H9 (cell line): ENCODE measurements at regions not wholly inside any gene's neighbourhood (a gene's known extent, or its start where the extent isn't known, plus 50 kb on each side); places are given as distances from the start of the nearest gene placed in this dataset.

Source experiments
- DNase-seq: peaks from one replicate; pipeline ENCODE4 v3.0.0-alpha.2; 2017
- H2AFZ ChIP-seq: one replicate; pipeline ENCODE4 v1.6.1; 2013; ENCODE audit warnings: mild to moderate bottlenecking, low read length, control low read depth, moderate library complexity
- H2AK5ac ChIP-seq: 2 replicates; pipeline ENCODE4 v1.6.1; 2013; ENCODE audit warnings: low read length, control low read depth, mixed read lengths; ENCODE audit not compliant: insufficient read length
- H2BK120ac ChIP-seq: one replicate; pipeline ENCODE4 v1.6.1; 2013; ENCODE audit warnings: low read depth, mild to moderate bottlenecking, low read length, control low read depth, inconsistent platforms; ENCODE audit not compliant: poor library complexity, severe bottlenecking
- H2BK12ac ChIP-seq: 2 replicates; pipeline ENCODE4 v1.6.1; 2013; ENCODE audit warnings: low read length, control low read depth, mixed read lengths, low read depth; ENCODE audit not compliant: insufficient read length
- H2BK15ac ChIP-seq: 2 replicates; pipeline ENCODE4 v1.6.1; 2013; ENCODE audit warnings: low read depth, low read length, control low read depth
- H2BK20ac ChIP-seq: one replicate; pipeline ENCODE4 v1.6.1; 2013; ENCODE audit warnings: low read depth, mild to moderate bottlenecking, low read length, control low read depth, inconsistent platforms; ENCODE audit not compliant: poor library complexity, severe bottlenecking
- H2BK5ac ChIP-seq: 2 replicates; pipeline ENCODE4 v1.6.1; 2013; ENCODE audit warnings: low read length, control low read depth, mixed read lengths; ENCODE audit not compliant: insufficient read length
- H3K14ac ChIP-seq: 2 replicates; pipeline ENCODE4 v1.6.1; 2013; ENCODE audit warnings: low read length, control low read depth; ENCODE audit not compliant: insufficient read depth
- H3K18ac ChIP-seq: 2 replicates; pipeline ENCODE4 v1.6.1; 2013; ENCODE audit warnings: low read depth, mild to moderate bottlenecking, mixed read lengths, low read length, control low read depth; ENCODE audit not compliant: insufficient read length
- H3K23ac ChIP-seq: 2 replicates; pipeline ENCODE4 v1.6.1; 2013; ENCODE audit warnings: low read length, control low read depth, mixed read lengths, low read depth; ENCODE audit not compliant: insufficient read length
- H3K23me2 ChIP-seq: 2 replicates; pipeline ENCODE4 v1.6.1; 2013; ENCODE audit warnings: low read depth, mild to moderate bottlenecking, mixed read lengths, low read length, control low read depth; ENCODE audit not compliant: insufficient read length, poor library complexity, severe bottlenecking
- H3K27ac ChIP-seq: 2 replicates; pipeline ENCODE4 v1.5.1; 2013; ENCODE audit warnings: low read length, control low read depth, mixed read lengths, low read depth; ENCODE audit not compliant: insufficient read length
- H3K27me3 ChIP-seq: 2 replicates; pipeline ENCODE4 v1.6.1; 2013; ENCODE audit warnings: low read length, control low read depth, inconsistent platforms; ENCODE audit not compliant: insufficient read depth
- H3K4ac ChIP-seq: 2 replicates; pipeline ENCODE4 v1.6.1; 2013; ENCODE audit warnings: low read depth, mild to moderate bottlenecking, control low read depth, inconsistent platforms, low read length, moderate library complexity
- H3K4me1 ChIP-seq: 2 replicates; pipeline ENCODE4 v1.6.1; 2013; ENCODE audit warnings: low read length, control low read depth, inconsistent platforms; ENCODE audit not compliant: insufficient read depth
- H3K4me2 ChIP-seq: 2 replicates; pipeline ENCODE4 v1.6.1; 2013; ENCODE audit warnings: low read length, control low read depth, mixed read lengths; ENCODE audit not compliant: insufficient read length, insufficient read depth
- H3K56ac ChIP-seq: 2 replicates; pipeline ENCODE4 v1.6.1; 2013; ENCODE audit warnings: low read depth, mild to moderate bottlenecking, mixed read lengths, low read length, control low read depth; ENCODE audit not compliant: insufficient read length
- H3K79me1 ChIP-seq: 2 replicates; pipeline ENCODE4 v1.6.1; 2013; ENCODE audit warnings: low read depth, mild to moderate bottlenecking, moderate library complexity, low read length, control low read depth, inconsistent platforms; ENCODE audit not compliant: insufficient read depth, poor library complexity, severe bottlenecking
- H3K79me2 ChIP-seq: 2 replicates; pipeline ENCODE4 v1.6.1; 2013; ENCODE audit warnings: low read length, control low read depth, inconsistent platforms; ENCODE audit not compliant: insufficient read depth
- H3K9ac ChIP-seq: 2 replicates; pipeline ENCODE4 v1.6.1; 2013; ENCODE audit warnings: low read length, control low read depth, mixed read lengths; ENCODE audit not compliant: insufficient read length; ENCODE audit errors: extremely low read depth
- H3K9me3 ChIP-seq: one replicate; pipeline ENCODE4 v1.6.1; 2013; ENCODE audit warnings: low read depth, low read length, inconsistent platforms; ENCODE audit not compliant: control insufficient read depth
- H3T11ph ChIP-seq: one replicate; pipeline ENCODE4 v1.6.1; 2013; ENCODE audit warnings: mild to moderate bottlenecking, low read length, control low read depth, inconsistent platforms
- H4K20me1 ChIP-seq: one replicate; pipeline ENCODE4 v1.6.1; 2013; ENCODE audit not compliant: control insufficient read depth, insufficient read length, insufficient read depth
- H4K5ac ChIP-seq: 2 replicates; pipeline ENCODE4 v1.6.1; 2013; ENCODE audit warnings: low read depth, mild to moderate bottlenecking, mixed read lengths, low read length, control low read depth; ENCODE audit not compliant: insufficient read length
- H4K8ac ChIP-seq: replicated peaks from 2 replicates; pipeline ENCODE4 v1.6.1; 2013; ENCODE audit warnings: low read length, control low read depth, mixed read lengths, low read depth; ENCODE audit not compliant: insufficient read length
- H4K91ac ChIP-seq: 2 replicates; pipeline ENCODE4 v1.6.1; 2013; ENCODE audit warnings: low read depth, mild to moderate bottlenecking, moderate library complexity, mixed read lengths, low read length, control low read depth; ENCODE audit not compliant: insufficient read length
- H3K27ac Mint-ChIP-seq, 3 experiments: 2 replicates in 2 of 3; 3 replicates in 1 of 3; pipeline ENCODE4 v1.8.0; 2020 to 2021; ENCODE audit warnings: mixed read lengths in 3 of 3, mild to moderate bottlenecking in 1 of 3, moderate library complexity in 1 of 3
- H3K27me3 Mint-ChIP-seq: 2 replicates; pipeline ENCODE4 v1.8.0; 2021; ENCODE audit warnings: low read depth, mild to moderate bottlenecking, moderate library complexity, mixed read lengths
- H3K36me3 Mint-ChIP-seq, 3 experiments: 2 replicates in 2 of 3; 3 replicates in 1 of 3; pipeline ENCODE4 v1.8.0; 2020 to 2021; ENCODE audit warnings: low read depth in 3 of 3, mixed read lengths in 3 of 3; ENCODE audit not compliant: insufficient read depth in 1 of 3
- H3K4me1 Mint-ChIP-seq, 2 experiments: 2 replicates each; pipeline ENCODE4 v1.8.0; 2020; ENCODE audit warnings: mixed read lengths in 2 of 2
- H3K4me3 Mint-ChIP-seq, 2 experiments: 2 replicates in 1 of 2; 3 replicates in 1 of 2; pipeline ENCODE4 v1.8.0; 2020 to 2021; ENCODE audit warnings: mild to moderate bottlenecking in 2 of 2, mixed read lengths in 2 of 2, moderate library complexity in 1 of 2
- H3K9me3 Mint-ChIP-seq, 2 experiments: 2 replicates in 1 of 2; 3 replicates in 1 of 2; pipeline ENCODE4 v1.8.0; 2020; ENCODE audit warnings: mild to moderate bottlenecking in 2 of 2, mixed read lengths in 2 of 2, moderate library complexity in 1 of 2
- WGBS: extraction: QIAGEN DNeasy Blood & Tissue Kit; methylation state at CpG from one replicate; pipeline ENCODE4 v1.1.7; 2013; ENCODE audit warnings: missing lambda C conversion rate, low lambda C conversion rate, mixed read lengths; ENCODE audit not compliant: insufficient read length; ENCODE audit errors: extremely low coverage; 5-methylcytosine and 5-hydroxymethylcytosine counted together
- TF ChIP-seq, protein P1 (sequence below): fragments of 200-600 bp; sonication (generic); conservative IDR thresholded peaks from 3 replicates; pipeline ENCODE4 v1.8.0; 2021; ENCODE audit warnings: antibody characterized with exemption, mild to moderate bottlenecking

GRCh38 chr12:114992443-114992842 is 308.5 kb upstream of the TBX3 start:
- H2AK5ac ChIP-seq, result no peak overlapping the region
- TF ChIP-seq, protein P1, sequence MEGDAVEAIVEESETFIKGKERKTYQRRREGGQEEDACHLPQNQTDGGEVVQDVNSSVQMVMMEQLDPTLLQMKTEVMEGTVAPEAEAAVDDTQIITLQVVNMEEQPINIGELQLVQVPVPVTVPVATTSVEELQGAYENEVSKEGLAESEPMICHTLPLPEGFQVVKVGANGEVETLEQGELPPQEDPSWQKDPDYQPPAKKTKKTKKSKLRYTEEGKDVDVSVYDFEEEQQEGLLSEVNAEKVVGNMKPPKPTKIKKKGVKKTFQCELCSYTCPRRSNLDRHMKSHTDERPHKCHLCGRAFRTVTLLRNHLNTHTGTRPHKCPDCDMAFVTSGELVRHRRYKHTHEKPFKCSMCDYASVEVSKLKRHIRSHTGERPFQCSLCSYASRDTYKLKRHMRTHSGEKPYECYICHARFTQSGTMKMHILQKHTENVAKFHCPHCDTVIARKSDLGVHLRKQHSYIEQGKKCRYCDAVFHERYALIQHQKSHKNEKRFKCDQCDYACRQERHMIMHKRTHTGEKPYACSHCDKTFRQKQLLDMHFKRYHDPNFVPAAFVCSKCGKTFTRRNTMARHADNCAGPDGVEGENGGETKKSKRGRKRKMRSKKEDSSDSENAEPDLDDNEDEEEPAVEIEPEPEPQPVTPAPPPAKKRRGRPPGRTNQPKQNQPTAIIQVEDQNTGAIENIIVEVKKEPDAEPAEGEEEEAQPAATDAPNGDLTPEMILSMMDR, result no peak
- H2BK20ac ChIP-seq, result no peak overlapping the region
- peaks cover 6 to 13% (median 6%) of the 10 kb centered on the region in 3 experiments for H3K36me3 Mint-ChIP-seq
- peaks cover 13% of the 10 kb centered on the region for H3K9me3 ChIP-seq
- no peak overlapping the region for H2BK15ac ChIP-seq
- no peak overlapping the region for H4K8ac ChIP-seq
- H4K91ac ChIP-seq, result no peak overlapping the region
- H3K4ac ChIP-seq, result no peak overlapping the region
- peaks cover 12 to 17% of the 10 kb centered on the region in 2 experiments for H3K9me3 Mint-ChIP-seq
- no peak overlapping the region for H2BK12ac ChIP-seq
- H3K79me2 ChIP-seq, result no peaks in the 10 kb centered on the region
- no peaks in the 10 kb centered on the region for H3K27me3 ChIP-seq
- no peaks in the 10 kb centered on the region for H3K23me2 ChIP-seq
- no peak overlapping the region for H3K56ac ChIP-seq
- no peak overlapping the region for H3K18ac ChIP-seq
- H3K9ac ChIP-seq, result no peak overlapping the region
- peaks cover 9 to 15% of the 10 kb centered on the region in 2 experiments for H3K4me1 Mint-ChIP-seq
- H3K27me3 Mint-ChIP-seq, result no peaks in the 10 kb centered on the region; the same call in 1 of the 2 replicates
- H3K27ac ChIP-seq, result no peak overlapping the region
- H3K4me3 Mint-ChIP-seq, result no peak overlapping the region
- no peak overlapping the region for H3K27ac Mint-ChIP-seq
- H3K23ac ChIP-seq, result no peak overlapping the region
- no peak overlapping the region for H2AFZ ChIP-seq
- no peaks in the 10 kb centered on the region for H3K79me1 ChIP-seq
- no CpG with 5 or more reads among the region's 1 CpG for WGBS
- no peak for DNase-seq
- H4K20me1 ChIP-seq, result no peaks in the 10 kb centered on the region
- H3K4me1 ChIP-seq, result no peaks in the 10 kb centered on the region; the same call in 1 of the 2 replicates
- H3K14ac ChIP-seq, result no peak overlapping the region
- no peak overlapping the region for H3T11ph ChIP-seq
- H4K5ac ChIP-seq, result no peak overlapping the region
- no peak overlapping the region for H3K4me2 ChIP-seq
- H2BK120ac ChIP-seq, result no peak overlapping the region
- H2BK5ac ChIP-seq, result no peak overlapping the region
